T-helper 17 cell (primary cell): ENCODE measurements at regions not wholly inside any gene's neighbourhood (a gene's known extent, or its start where the extent isn't known, plus 50 kb on each side); places are given as distances from the start of the nearest gene placed in this dataset.

Source experiments
- ATAC-seq: fragments of 150-1000 bp; cut with Tn5 transposase; 2 replicates; pipeline ENCODE4 v1.10.0; 2021; ENCODE audit warnings: mild to moderate bottlenecking, moderate library complexity
- DNase-seq, 3 donors: peaks; one replicate each; pipeline versions ENCODE4 v3.0.0 to v3.0.0-alpha.2; 2020 to 2021
- H3K9me3 ChIP-seq: one replicate; pipeline ENCODE4 v1.7.0; 2013; ENCODE audit warnings: low read length, mild to moderate bottlenecking; ENCODE audit not compliant: control insufficient read depth, poor library complexity, severe bottlenecking
- H3K27ac Mint-ChIP-seq: one replicate; pipeline ENCODE4 v1.8.0; 2022; ENCODE audit warnings: mild to moderate bottlenecking, moderate library complexity, mixed read lengths
- H3K27me3 Mint-ChIP-seq: one replicate; pipeline ENCODE4 v1.8.0; 2022; ENCODE audit warnings: mixed read lengths
- H3K36me3 Mint-ChIP-seq: one replicate; pipeline ENCODE4 v1.8.0; 2022; ENCODE audit warnings: low read depth, mixed read lengths
- H3K4me1 Mint-ChIP-seq: one replicate; pipeline ENCODE4 v1.8.0; 2022; ENCODE audit warnings: mild to moderate bottlenecking, mixed read lengths
- H3K4me3 Mint-ChIP-seq: one replicate; pipeline ENCODE4 v1.8.0; 2022; ENCODE audit warnings: mild to moderate bottlenecking, moderate library complexity, mixed read lengths

DNA sequence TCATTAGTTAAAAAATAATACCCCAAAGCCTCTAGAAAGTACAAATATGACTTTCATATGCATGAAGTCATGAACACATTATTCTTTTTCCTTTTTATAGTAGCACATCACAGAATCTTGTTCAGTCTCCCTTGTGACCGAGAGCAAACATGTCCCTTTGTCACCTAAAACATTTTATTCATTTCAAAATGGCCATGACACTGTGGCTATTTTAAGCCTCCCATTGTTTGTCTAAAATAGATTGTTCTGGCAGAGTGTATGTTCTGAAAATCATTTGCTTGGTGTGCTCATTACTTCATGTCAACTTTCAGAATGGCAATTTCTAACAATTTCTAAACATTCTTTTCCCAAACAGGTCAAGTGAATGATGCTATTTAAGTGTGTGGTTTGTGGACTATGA is 865.0 kb downstream of the JRKL start:
- Mint-ChIP-seq H3K27me3 (no peaks in the 10 kb centered on the region), H3K27ac (no peak overlapping the region), H3K36me3 (no peaks in the 10 kb centered on the region), H3K4me3 (no peak overlapping the region), H3K4me1 (no peaks in the 10 kb centered on the region)
- H3K9me3 ChIP-seq, result peaks cover 3% of the 10 kb centered on the region
- ATAC-seq (no peak), DNase-seq (no peak)

DNA sequence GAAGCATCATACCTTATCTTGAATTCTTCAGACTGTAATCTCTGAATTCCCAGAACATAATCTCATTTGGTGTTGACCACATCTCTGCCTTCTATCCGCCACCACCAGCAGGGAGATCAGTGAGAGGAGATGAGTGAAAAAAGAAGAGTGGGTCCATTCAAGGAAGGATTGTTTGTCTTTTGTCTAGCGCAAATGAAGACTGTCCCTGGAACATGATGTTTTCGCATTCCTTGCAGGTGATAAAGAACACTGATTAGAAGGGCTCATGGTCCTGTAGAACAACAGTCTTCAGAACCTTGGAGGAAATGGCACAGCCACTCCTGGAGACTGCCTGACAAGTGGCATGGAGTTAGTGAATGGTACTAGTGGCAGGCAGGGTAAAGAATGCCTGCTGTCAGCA is 869.6 kb downstream of the JRKL start:
- no peak overlapping the region for H3K4me3 Mint-ChIP-seq
- ATAC-seq, result no peak
- no peaks in the 10 kb centered on the region for H3K27me3 Mint-ChIP-seq
- no peaks in the 10 kb centered on the region for H3K36me3 Mint-ChIP-seq
- peaks cover 3% of the 10 kb centered on the region for H3K9me3 ChIP-seq
- no peaks in the 10 kb centered on the region for H3K4me1 Mint-ChIP-seq
- no peak overlapping the region for H3K27ac Mint-ChIP-seq
- DNase-seq, result no peak

DNA sequence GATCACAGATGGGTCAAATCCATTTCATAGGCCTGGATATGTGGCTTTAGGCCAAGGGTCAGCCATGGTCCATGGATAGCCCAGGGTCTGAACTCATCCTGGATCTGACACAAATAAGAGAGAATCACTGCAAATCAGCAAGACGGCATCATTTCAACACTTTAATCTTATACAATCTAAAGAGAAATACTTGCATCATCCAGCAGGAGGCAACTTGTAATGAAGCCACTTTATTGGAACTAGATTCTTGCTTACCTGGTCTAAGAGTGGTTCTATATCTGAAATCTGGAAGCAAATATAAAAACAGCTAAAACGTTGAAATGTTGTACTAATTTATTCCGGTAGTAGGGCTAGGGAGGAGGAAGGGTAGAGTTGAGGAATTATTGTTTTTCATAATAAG is 870.1 kb downstream of the JRKL start:
- Mint-ChIP-seq H3K4me1 (no peaks in the 10 kb centered on the region), H3K36me3 (no peaks in the 10 kb centered on the region), H3K4me3 (no peak overlapping the region), H3K27me3 (no peaks in the 10 kb centered on the region), H3K27ac (no peak overlapping the region)
- DNase-seq (no peak), ATAC-seq (no peak)
- H3K9me3 ChIP-seq, result peaks cover 3% of the 10 kb centered on the region

DNA sequence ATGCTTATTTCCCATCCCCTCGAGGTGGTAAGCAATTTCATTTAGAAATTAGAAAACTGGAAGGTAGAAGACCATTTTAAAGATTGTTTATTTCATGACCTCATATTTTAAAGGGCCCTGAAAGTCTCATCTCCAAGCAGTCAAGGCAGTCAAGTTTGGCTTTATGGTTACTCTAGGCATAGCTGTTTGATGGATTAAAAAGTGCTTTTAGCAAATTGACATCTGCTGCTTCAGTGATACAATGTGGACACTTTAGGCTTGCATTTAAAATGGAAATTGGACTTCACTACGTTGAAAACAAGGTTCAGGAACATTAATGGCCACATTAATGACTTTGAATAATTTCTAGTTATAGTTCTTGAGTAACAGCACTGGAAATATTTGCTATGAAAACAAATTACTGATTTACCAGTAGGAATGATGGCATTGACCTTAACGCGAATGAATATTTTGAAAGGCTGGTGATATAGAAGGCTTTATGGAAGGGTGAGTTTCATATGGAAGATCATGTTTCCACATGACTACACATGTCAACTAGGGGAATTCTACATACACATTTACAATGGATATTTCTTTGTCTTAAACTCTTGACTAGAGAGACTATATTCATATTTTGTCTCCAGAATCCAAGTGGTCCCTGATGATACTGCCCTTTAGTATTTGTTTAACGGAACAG is 873.5 kb downstream of the JRKL start:
- Mint-ChIP-seq H3K27me3 (no peaks in the 10 kb centered on the region), H3K27ac (no peak overlapping the region)
- no peaks in the 10 kb centered on the region for H3K9me3 ChIP-seq

DNA sequence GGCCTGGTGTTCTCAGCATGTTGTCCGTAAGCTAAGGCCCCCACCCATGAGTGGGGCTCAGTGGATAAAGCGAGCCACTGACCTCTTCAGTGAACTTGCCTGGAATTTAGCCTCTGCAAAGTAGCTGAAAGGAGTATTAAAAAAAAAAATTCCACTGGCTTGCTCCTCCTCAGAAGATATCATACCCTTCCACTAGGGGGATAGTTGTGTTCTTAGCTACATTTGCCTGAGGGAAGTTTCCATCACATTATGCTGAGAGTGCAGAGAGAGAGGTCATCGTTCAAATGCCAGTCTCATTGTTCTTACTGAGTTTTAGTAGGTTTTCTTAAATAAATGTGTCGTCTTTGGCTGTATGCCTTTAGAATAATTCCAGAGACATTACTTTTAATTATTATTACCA is 879.7 kb downstream of the JRKL start:
- Mint-ChIP-seq H3K4me3 (no peak overlapping the region), H3K4me1 (no peaks in the 10 kb centered on the region), H3K27me3 (no peaks in the 10 kb centered on the region), H3K27ac (no peak overlapping the region), H3K36me3 (no peaks in the 10 kb centered on the region)
- DNase-seq (no peak), ATAC-seq (no peak)
- no peaks in the 10 kb centered on the region for H3K9me3 ChIP-seq

More for the DNA sequence above, 873.5 kb downstream of the JRKL start:
- H3K36me3 Mint-ChIP-seq, result no peaks in the 10 kb centered on the region
- H3K4me1 Mint-ChIP-seq, result no peaks in the 10 kb centered on the region
- ATAC-seq, result no peak
- no peak for DNase-seq
- H3K4me3 Mint-ChIP-seq, result no peak overlapping the region

DNA sequence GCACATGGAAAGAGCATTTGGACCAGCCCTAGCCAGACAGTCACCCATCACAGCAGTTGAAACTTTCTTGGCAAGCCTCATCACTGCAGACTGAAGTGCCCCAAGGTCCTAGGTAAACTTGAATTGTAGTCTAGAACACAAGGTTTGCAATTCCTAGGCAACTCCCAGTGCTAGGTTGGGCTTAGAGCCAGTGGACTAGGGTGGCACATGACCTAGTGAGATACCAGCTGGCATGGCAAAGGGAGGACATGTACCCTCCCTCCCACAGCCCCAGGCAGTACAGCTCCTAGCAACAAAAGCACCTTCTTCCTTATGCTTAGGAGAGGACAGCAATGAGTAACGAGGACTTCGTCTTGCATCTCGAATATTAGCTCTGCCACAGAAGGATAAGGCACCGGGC is 889.5 kb downstream of the JRKL start:
- ATAC-seq (no peak), DNase-seq (no peak)
- no peak overlapping the region for H3K27ac Mint-ChIP-seq
- H3K4me1 Mint-ChIP-seq, result no peaks in the 10 kb centered on the region
- H3K36me3 Mint-ChIP-seq, result no peaks in the 10 kb centered on the region
- H3K27me3 Mint-ChIP-seq, result no peaks in the 10 kb centered on the region
- no peak overlapping the region for H3K4me3 Mint-ChIP-seq
- H3K9me3 ChIP-seq, result no peaks in the 10 kb centered on the region

DNA sequence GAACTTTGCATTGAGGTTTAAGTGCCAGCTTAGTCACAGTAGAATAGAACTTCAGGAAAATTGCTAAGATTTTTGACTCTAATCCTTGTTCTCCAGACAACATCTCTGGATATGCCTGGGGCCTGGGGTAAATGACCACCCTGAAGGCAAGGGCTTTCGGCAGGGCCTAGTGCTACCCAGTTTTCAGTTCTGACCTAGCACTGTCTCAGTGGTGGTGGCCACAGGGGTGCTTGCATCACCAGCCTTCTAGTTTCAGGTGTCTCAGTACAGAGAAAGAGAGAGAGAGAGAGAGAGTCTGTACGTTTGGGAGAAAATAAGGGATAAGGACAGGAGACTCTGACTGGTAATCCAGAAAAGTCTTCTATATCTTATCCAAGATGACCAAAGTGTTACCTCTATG is 890.5 kb downstream of the JRKL start:
- H3K27me3 Mint-ChIP-seq, result no peaks in the 10 kb centered on the region
- H3K36me3 Mint-ChIP-seq, result no peaks in the 10 kb centered on the region
- H3K9me3 ChIP-seq, result no peaks in the 10 kb centered on the region
- no peak overlapping the region for H3K27ac Mint-ChIP-seq
- no peaks in the 10 kb centered on the region for H3K4me1 Mint-ChIP-seq
- no peak for DNase-seq
- H3K4me3 Mint-ChIP-seq, result no peak overlapping the region
- ATAC-seq, result no peak

DNA sequence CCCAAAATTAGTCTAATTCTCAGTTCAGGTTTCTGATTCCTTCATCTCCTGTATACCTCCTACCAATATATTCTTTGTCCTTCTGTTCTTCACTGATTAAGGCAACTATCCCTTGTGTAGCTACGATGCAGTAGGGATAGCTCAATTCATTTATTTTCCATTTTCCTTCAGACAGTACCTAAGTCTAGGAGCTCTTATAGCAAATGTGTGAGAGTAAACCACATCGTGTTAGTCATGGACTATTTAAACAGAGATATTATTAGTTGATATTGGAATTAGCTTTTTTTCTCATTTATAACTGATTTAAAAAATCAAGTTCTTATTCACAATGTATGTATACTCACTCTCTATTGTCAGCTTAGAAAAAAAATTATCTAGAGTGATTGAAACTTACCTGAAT is 900.0 kb downstream of the JRKL start:
- DNase-seq (no peak), ATAC-seq (no peak)
- Mint-ChIP-seq H3K27ac (no peak overlapping the region), H3K36me3 (no peaks in the 10 kb centered on the region), H3K4me1 (no peaks in the 10 kb centered on the region), H3K4me3 (no peak overlapping the region), H3K27me3 (no peaks in the 10 kb centered on the region)
- no peaks in the 10 kb centered on the region for H3K9me3 ChIP-seq

DNA sequence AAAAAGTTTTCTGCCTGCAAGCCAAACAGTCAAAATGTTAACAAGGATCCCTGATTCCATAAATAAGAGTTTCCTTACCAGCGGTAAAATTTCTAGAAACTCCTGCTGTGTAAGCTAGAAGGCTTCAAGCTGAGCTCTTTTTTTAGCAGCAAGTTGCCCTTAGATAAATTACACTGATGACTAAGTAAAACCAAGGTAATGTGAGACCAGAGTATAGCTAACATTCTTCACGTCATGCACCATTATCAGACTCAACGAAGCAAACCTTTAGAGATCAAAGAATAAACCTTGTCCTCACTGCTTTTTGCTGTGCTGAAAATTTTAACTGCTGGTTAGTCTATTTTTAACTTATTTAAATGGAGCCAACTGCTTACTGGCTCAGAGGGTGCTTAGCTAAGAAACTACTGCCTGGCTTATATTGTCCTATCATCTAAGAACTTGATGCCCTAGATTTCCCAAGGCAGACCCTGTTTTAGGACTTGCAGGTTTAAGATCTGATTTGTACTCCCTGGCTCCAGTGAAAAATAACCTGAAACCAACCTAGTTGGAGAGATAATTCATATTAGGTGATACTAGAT is 900.7 kb downstream of the JRKL start:
- H3K36me3 Mint-ChIP-seq, result no peaks in the 10 kb centered on the region

DNA sequence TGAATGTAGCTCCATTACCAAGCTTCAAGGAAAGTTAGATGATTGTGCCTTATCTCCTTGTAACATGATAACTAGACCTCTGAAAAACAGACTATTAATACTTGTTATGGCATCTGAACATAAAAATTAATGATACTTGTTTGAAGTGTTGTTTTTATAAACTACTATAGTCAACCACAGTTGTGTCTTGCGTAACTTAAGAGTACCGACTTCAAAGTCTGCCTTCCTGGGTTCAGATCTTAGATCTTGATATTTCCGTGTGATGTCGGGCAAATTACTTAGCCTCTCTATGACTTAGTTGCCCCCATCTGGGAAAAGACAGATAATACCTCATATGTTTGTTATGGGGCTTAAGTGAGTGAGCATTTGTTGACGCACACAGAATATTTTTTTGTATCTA is 906.5 kb downstream of the JRKL start:
- no peak for ATAC-seq
- H3K4me3 Mint-ChIP-seq, result no peak overlapping the region

More for the DNA sequence above, 900.7 kb downstream of the JRKL start:
- Mint-ChIP-seq H3K27ac (no peak overlapping the region), H3K27me3 (no peaks in the 10 kb centered on the region), H3K4me1 (no peaks in the 10 kb centered on the region), H3K4me3 (no peak overlapping the region)
- H3K9me3 ChIP-seq, result no peaks in the 10 kb centered on the region
- ATAC-seq (no peak), DNase-seq (no peak)

DNA sequence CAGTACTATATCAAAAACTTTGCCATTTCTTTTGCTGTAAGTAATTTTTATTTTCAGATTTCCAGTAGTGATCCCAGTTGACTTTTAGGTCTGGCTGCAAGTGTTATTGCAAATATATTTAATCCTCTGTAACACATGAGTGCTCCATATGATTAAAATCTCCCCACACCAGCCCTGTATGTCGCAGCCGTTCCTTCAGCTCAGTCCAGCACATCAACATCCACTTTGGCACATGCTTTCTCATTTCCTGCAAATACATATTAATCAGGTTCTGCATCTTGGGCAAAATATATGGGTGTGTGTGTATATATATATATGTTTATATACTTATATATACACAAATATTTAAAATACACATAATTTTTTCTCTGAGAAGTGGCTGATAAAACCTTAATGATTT is 919.5 kb downstream of the JRKL start:
- Mint-ChIP-seq H3K27me3 (no peaks in the 10 kb centered on the region), H3K4me1 (no peaks in the 10 kb centered on the region), H3K4me3 (no peak overlapping the region), H3K27ac (no peak overlapping the region), H3K36me3 (no peaks in the 10 kb centered on the region)
- ATAC-seq, result no peak
- DNase-seq, result no peak
- H3K9me3 ChIP-seq, result no peaks in the 10 kb centered on the region

More for the DNA sequence above, 906.5 kb downstream of the JRKL start:
- H3K27me3 Mint-ChIP-seq, result no peaks in the 10 kb centered on the region
- H3K4me1 Mint-ChIP-seq, result no peaks in the 10 kb centered on the region
- DNase-seq, result no peak
- no peaks in the 10 kb centered on the region for H3K36me3 Mint-ChIP-seq
- H3K9me3 ChIP-seq, result no peaks in the 10 kb centered on the region
- no peak overlapping the region for H3K27ac Mint-ChIP-seq

DNA sequence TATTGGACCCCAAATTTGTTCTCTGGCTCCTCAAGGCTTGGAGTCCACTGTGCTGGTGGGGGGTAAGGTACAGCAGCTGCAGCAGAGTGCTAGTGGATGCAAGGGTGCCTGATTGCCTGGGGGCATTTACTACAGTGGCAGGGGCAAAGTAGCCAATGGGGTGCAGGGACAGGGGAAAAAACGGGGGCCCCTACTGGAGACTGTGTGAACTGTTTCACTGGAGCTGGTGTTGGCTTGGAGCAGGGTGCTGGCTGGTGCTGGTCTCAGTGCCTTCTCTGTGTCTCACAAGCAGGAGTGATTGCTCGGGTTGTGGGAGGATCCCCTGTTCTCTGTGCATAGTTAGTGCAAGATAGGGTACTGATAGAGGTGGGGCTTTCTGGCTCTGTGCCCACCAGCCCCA is 935.9 kb downstream of the JRKL start:
- no peaks in the 10 kb centered on the region for H3K9me3 ChIP-seq
- DNase-seq (no peak), ATAC-seq (no peak)
- no peaks in the 10 kb centered on the region for H3K27me3 Mint-ChIP-seq
- no peaks in the 10 kb centered on the region for H3K4me1 Mint-ChIP-seq
- no peaks in the 10 kb centered on the region for H3K36me3 Mint-ChIP-seq
- H3K4me3 Mint-ChIP-seq, result no peak overlapping the region
- no peak overlapping the region for H3K27ac Mint-ChIP-seq

DNA sequence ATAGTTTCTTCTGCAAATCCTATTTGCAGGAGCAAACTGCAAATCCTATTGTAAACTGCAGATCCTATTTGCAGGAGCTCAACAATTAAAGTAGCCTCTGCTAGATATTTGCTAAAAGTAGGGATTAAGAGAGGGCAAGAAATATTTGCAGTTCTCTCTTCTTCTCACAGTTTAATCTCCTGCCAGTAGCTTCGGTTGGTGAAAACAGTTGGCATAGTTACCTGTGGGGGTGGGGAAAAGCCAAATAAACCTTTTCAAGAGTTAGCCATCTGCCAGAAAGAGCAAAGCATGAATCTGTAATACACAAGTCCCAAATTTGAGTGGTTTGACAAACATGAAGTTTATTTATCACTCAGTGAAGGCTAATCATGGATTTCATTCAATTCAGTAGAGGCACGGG is 942.5 kb downstream of the JRKL start:
- Mint-ChIP-seq H3K27me3 (no peaks in the 10 kb centered on the region), H3K27ac (no peak overlapping the region), H3K36me3 (no peaks in the 10 kb centered on the region), H3K4me3 (no peak overlapping the region), H3K4me1 (no peaks in the 10 kb centered on the region)
- ATAC-seq, result no peak
- DNase-seq, result no peak
- H3K9me3 ChIP-seq, result no peaks in the 10 kb centered on the region

DNA sequence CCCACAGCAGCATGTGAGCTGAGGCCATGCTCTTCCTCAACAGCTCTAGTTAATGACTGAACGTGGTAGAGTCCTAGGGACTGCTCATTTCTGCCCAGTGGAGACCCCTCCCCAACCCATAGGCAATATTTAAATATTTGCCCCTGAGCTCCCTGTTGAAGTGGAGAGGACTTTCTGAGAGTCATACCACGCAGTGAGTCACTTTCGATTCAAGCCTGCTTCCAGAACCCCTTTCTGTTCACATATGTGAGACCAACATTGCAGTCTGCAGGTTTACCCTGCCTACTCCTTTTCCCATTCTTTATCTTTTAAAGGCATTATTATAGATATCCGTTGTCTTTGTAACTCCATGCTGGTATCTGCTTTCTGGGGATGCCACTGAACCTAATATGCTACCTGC is 946.3 kb downstream of the JRKL start:
- ATAC-seq, result no peak
- H3K4me1 Mint-ChIP-seq, result no peaks in the 10 kb centered on the region
- no peaks in the 10 kb centered on the region for H3K36me3 Mint-ChIP-seq
- H3K4me3 Mint-ChIP-seq, result no peak overlapping the region
- H3K27ac Mint-ChIP-seq, result no peak overlapping the region
- no peaks in the 10 kb centered on the region for H3K9me3 ChIP-seq
- DNase-seq, result no peak
- no peaks in the 10 kb centered on the region for H3K27me3 Mint-ChIP-seq
